Activated effector memory CD4-positive, alpha-beta T cell treated with anti-CD3 and anti-CD28 coated beads, Interleukin-2, amount 50 U/mL, for 16 hours (primary cell): ENCODE measurements at regions not wholly inside any gene's neighbourhood (a gene's known extent, or its start where the extent isn't known, plus 50 kb on each side); places are given as distances from the start of the nearest gene placed in this dataset.

Experiments used
- DNase-seq: peaks from one replicate; pipeline ENCODE4 v3.0.0-alpha.2; 2020

GRCh38 chr18:77448046-77448445 is 198.4 kb downstream of the GALR1 start:
- DNase-seq, result no peak

GRCh38 chr18:77455004-77455403 is 205.4 kb downstream of the GALR1 start:
- DNase-seq, result no peak

GRCh38 chr18:77457681-77458080 is 208.0 kb downstream of the GALR1 start:
- DNase-seq, result no peak

GRCh38 chr18:77461062-77461688 is 211.5 kb downstream of the GALR1 start:
- no peak for DNase-seq

- DNase-seq, result no peak
Observed at GRCh38 chr18:77464917-77465316, 215.3 kb downstream of the GALR1 start.

- no peak for DNase-seq
Observed at GRCh38 chr18:77466890-77467289, 217.2 kb downstream of the GALR1 start.

- no peak for DNase-seq
Observed at GRCh38 chr18:77469131-77469530, 219.5 kb downstream of the GALR1 start.

- no peak for DNase-seq
Observed at GRCh38 chr18:77470569-77471413, 221.1 kb downstream of the GALR1 start.

- no peak for DNase-seq
Observed at GRCh38 chr18:77472509-77472908, 222.9 kb downstream of the GALR1 start.

- DNase-seq, result no peak
Observed at GRCh38 chr18:77478646-77479442, 229.2 kb downstream of the GALR1 start.

GRCh38 chr18:77481541-77481940 is 231.9 kb downstream of the GALR1 start:
- DNase-seq, result no peak

GRCh38 chr18:77482190-77483085 is 232.8 kb downstream of the GALR1 start:
- no peak for DNase-seq

GRCh38 chr18:77486985-77487384 is 237.3 kb downstream of the GALR1 start:
- DNase-seq, result no peak

- no peak for DNase-seq
Observed at GRCh38 chr18:77487951-77488740, 238.5 kb downstream of the GALR1 start.

- no peak for DNase-seq
Observed at GRCh38 chr18:77495079-77495478, 245.4 kb downstream of the GALR1 start.

- DNase-seq, result no peak
Observed at GRCh38 chr18:77495982-77496690, 246.5 kb downstream of the GALR1 start.

GRCh38 chr18:77501266-77501665 is 251.6 kb downstream of the GALR1 start:
- DNase-seq, result no peak

- DNase-seq, result no peak
Observed at GRCh38 chr18:77505499-77505898, 255.9 kb downstream of the GALR1 start.

GRCh38 chr18:77512152-77512551 is 262.5 kb downstream of the GALR1 start:
- no peak for DNase-seq

GRCh38 chr18:77517901-77518300 is 268.3 kb downstream of the GALR1 start:
- DNase-seq, result no peak

- no peak for DNase-seq
Observed at GRCh38 chr18:77520767-77521166, 271.1 kb downstream of the GALR1 start.
